ENCODE measurements at regions not wholly inside any gene's neighbourhood (a gene's known extent, or its start where the extent isn't known, plus 50 kb on each side); places are given as distances from the start of the nearest gene placed in this dataset.

DNA sequence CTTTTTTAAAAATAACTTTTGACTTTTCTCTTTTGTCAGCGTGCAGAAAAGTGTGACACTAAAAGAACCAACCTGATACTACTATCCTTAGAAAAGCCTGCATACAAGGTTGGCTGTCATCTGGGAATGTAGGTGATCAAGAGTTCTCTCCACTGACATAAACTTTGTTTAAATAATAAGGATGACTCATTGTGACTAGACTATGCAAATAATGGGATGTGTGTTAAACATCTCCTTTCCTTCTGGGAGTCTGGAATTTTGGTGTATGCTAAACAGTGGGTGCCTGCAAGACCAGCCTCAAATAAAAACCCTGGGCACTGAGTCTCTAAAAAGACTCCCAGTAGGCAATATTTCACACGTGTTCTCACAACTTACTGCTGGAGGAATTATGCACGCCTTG is 373.4 kb downstream of the CNTNAP4 start:
- H3K27me3 ChIP-seq = no peaks in the 10 kb centered on the region
- TF ChIP-seq, protein P1, sequence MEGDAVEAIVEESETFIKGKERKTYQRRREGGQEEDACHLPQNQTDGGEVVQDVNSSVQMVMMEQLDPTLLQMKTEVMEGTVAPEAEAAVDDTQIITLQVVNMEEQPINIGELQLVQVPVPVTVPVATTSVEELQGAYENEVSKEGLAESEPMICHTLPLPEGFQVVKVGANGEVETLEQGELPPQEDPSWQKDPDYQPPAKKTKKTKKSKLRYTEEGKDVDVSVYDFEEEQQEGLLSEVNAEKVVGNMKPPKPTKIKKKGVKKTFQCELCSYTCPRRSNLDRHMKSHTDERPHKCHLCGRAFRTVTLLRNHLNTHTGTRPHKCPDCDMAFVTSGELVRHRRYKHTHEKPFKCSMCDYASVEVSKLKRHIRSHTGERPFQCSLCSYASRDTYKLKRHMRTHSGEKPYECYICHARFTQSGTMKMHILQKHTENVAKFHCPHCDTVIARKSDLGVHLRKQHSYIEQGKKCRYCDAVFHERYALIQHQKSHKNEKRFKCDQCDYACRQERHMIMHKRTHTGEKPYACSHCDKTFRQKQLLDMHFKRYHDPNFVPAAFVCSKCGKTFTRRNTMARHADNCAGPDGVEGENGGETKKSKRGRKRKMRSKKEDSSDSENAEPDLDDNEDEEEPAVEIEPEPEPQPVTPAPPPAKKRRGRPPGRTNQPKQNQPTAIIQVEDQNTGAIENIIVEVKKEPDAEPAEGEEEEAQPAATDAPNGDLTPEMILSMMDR (IDR thresholded peaks at IDR 0.05) = no peak
- H3K9me3 ChIP-seq = no peaks in the 10 kb centered on the region
- no peak overlapping the region for H3K27ac ChIP-seq
- H3K36me3 ChIP-seq = no peaks in the 10 kb centered on the region
- H3K4me1 ChIP-seq (ENCODE audit: control insufficient read depth in 1 of 2, insufficient read depth in 1 of 2, low read depth in 1 of 2, low read length in 1 of 2) = no peaks in the 10 kb centered on the region
- no peak overlapping the region for H3K4me3 ChIP-seq (ENCODE audit: low read depth in 1 of 2, low read length in 1 of 2)

DNA sequence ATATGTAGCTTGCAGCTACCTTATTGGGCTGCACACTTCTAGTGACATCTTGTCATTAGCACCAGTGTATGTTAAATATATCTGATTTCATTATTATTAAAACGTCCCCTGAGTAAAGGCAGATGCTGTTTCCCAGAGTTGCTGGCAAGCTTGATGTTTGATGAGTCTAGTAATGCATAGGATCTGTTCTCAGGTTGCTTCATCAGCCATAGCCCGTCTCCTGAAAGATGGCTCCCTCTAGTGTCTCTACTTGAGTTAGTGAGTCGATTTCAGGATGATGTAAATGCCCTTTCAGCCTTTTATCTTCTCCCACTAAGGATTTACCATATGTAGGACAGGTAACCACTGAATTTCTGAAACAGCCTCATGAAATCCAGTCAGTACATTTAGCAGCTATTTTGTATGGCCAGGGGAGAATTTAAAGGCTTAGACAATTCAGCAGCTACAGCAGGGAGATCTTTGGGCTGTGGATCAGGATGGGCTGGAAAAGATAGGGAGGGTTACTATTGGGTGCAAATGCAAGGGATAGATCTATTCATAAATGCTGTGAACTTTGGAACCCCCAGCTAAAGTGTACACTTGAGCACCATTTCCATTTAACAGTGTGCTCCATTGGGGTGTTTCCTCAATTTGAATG is 376.3 kb downstream of the CNTNAP4 start:
- H3K9me3 ChIP-seq = no peaks in the 10 kb centered on the region
- H3K27ac ChIP-seq = no peak overlapping the region
- H3K4me3 ChIP-seq (ENCODE audit: low read depth in 1 of 2, low read length in 1 of 2) = no peak overlapping the region
- no peaks in the 10 kb centered on the region for H3K27me3 ChIP-seq
- TF ChIP-seq, protein P1 (IDR thresholded peaks at IDR 0.05) = no peak
- no peaks in the 10 kb centered on the region for H3K4me1 ChIP-seq (ENCODE audit: control insufficient read depth in 1 of 2, insufficient read depth in 1 of 2, low read depth in 1 of 2, low read length in 1 of 2)
- H3K36me3 ChIP-seq = no peaks in the 10 kb centered on the region

DNA sequence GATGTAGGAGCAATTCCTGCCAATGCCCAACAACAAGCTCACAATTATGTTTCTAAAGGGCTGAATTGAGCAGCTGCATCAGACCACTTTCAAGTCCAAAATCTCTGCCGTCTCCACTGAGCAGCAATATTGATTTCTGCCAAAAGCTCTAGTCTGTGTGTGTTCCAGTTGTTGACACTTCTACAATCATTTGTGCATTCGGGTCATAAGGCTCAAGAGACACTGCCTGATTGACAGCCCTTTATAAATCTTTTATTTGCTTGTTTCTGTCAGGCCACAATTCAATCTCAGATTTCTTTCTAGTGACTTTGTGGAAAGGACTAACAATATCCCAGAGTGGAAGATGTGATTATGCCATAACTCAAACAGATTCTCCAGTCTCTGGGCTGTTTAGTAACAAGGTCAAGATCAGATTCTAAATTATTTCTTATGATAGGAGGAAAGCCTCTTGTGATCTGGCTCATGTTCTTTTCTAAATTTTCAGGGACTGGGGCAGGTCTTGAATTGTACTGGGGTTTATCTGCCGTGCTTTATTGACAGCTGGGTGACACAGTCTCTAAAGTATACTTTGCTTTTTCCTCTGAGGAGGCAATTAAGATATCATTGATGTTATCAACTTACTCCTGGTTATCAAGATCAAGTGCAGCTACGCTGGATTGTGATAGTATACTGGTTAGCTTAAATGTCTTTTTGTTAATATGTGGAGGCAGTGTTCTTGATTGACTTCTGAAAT is 377.1 kb downstream of the CNTNAP4 start:
- Histone ChIP-seq H3K27ac (no peak overlapping the region), H3K27me3 (no peaks in the 10 kb centered on the region)
- TF ChIP-seq, protein P1 (IDR thresholded peaks at IDR 0.05) = no peak

DNA sequence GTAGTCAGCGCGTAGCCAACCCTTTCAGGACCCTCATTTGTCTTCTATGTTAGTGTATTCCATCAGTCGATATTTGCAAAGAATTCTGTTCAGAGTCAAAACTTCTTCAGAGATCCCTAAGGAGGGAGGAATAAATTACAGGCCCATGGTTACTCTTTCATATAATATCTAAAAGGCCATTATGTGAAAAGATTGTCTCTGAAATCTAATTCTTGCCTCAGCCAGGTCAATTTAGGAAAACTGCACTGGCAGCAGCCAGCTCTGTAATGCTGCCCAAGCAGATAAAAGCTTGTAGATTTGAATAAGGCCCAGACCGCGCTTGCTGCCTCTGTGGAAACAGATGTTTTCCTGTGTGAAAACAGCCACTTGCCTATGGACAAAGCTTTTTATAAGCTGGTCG is 379.8 kb downstream of the CNTNAP4 start:
- Histone ChIP-seq H3K36me3 (no peaks in the 10 kb centered on the region), H3K4me3 (ENCODE audit: low read depth in 1 of 2, low read length in 1 of 2) (no peak overlapping the region), H3K27me3 (no peaks in the 10 kb centered on the region), H3K27ac (no peak overlapping the region), H3K9me3 (no peaks in the 10 kb centered on the region), H3K4me1 (ENCODE audit: control insufficient read depth in 1 of 2, insufficient read depth in 1 of 2, low read depth in 1 of 2, low read length in 1 of 2) (no peaks in the 10 kb centered on the region)
- TF ChIP-seq, protein P1 (IDR thresholded peaks at IDR 0.05) = no peak

More for the DNA sequence above, 377.1 kb downstream of the CNTNAP4 start:
- Histone ChIP-seq H3K36me3 (no peaks in the 10 kb centered on the region), H3K4me1 (ENCODE audit: control insufficient read depth in 1 of 2, insufficient read depth in 1 of 2, low read depth in 1 of 2, low read length in 1 of 2) (no peaks in the 10 kb centered on the region), H3K9me3 (no peaks in the 10 kb centered on the region), H3K4me3 (ENCODE audit: low read depth in 1 of 2, low read length in 1 of 2) (no peak overlapping the region)

DNA sequence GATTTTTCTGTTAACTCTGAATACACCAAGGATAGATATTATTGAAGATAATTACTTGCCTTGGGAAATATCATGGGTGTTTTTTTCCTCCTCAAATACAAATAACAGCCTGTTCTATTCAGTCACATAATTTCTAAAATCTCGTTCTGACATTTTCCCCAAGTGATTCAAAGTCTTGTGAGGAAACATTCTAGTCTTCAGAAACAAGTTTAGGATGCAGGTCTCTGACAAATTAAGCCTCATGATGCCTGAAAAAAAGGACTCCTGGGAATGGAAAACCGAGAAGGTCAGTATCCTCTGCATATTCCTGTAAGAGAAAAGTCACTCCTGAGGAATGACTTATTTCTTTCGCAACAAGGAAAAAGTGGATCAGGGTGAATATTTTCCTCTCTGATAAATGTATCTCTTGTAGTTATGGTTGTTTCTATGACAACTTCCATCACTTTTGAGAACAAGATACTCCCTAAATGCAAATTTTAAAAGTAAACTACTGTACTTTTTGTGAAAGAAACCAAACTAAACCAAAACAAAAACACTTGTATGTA is 384.6 kb downstream of the CNTNAP4 start:
- no peak overlapping the region for H3K4me3 ChIP-seq (ENCODE audit: low read depth in 1 of 2, low read length in 1 of 2)
- H3K27ac ChIP-seq = no peak overlapping the region
- TF ChIP-seq, protein P1 (IDR thresholded peaks at IDR 0.05) = no peak
- no peaks in the 10 kb centered on the region for H3K27me3 ChIP-seq
- no peaks in the 10 kb centered on the region for H3K36me3 ChIP-seq
- no peaks in the 10 kb centered on the region for H3K9me3 ChIP-seq
- no peaks in the 10 kb centered on the region for H3K4me1 ChIP-seq (ENCODE audit: control insufficient read depth in 1 of 2, insufficient read depth in 1 of 2, low read depth in 1 of 2, low read length in 1 of 2)

Data from neutrophil (primary cell).